Tibial nerve (tissue), 4 donors: ENCODE measurements at regions not wholly inside any gene's neighbourhood (a gene's known extent, or its start where the extent isn't known, plus 50 kb on each side); places are given as distances from the start of the nearest gene placed in this dataset.

Experiments used
- EP300 ChIP-seq, 2 donors: sonication (generic); formaldehyde crosslinking; IDR thresholded peaks; one replicate each; pipeline ENCODE4 v1.6.1; 2017; ENCODE audit warnings: antibody characterized with exemption in 2 of 2, mild to moderate bottlenecking in 1 of 2
- POLR2A ChIP-seq, 2 donors: fragments of 450-650 bp; IDR thresholded peaks; one replicate each; pipeline ENCODE4 v1.6.1; 2017; ENCODE audit warnings: antibody characterized with exemption in 2 of 2, mild to moderate bottlenecking in 2 of 2, moderate library complexity in 2 of 2
- TF ChIP-seq, protein P1 (sequence below), 5 experiments: fragments of 200-600 bp in 3 of 5; fragments of 450-650 bp in 2 of 5; sonication (generic) in 3 of 5; IDR thresholded peaks; one replicate each; pipeline ENCODE4 v1.5.1; 2016 to 2019; ENCODE audit warnings: antibody characterized with exemption in 5 of 5, mild to moderate bottlenecking in 3 of 5, moderate library complexity in 2 of 5

DNA sequence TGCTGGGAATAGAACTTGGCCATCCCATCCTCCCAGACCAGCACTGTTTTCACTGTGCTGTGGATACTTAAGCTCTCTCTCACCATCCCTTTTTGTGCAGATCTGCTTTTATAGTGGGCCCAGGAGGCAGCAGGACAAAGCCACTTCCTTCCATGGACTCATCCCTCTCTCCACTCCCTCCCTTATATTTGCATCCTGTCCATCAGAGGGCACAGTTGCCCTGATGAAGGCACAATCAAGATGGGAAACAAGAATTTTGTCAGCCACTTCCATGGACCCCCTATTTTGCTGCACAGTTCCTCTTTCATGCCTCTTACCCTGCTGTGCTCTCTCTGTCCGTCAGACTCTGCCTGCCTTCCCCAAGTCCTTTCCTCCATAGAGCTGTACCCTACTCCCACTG is 338.7 kb downstream of the HRH4 start:
- no peak for TF ChIP-seq POLR2A (IDR thresholded peaks at IDR 0.05)
- TF ChIP-seq, protein P1, sequence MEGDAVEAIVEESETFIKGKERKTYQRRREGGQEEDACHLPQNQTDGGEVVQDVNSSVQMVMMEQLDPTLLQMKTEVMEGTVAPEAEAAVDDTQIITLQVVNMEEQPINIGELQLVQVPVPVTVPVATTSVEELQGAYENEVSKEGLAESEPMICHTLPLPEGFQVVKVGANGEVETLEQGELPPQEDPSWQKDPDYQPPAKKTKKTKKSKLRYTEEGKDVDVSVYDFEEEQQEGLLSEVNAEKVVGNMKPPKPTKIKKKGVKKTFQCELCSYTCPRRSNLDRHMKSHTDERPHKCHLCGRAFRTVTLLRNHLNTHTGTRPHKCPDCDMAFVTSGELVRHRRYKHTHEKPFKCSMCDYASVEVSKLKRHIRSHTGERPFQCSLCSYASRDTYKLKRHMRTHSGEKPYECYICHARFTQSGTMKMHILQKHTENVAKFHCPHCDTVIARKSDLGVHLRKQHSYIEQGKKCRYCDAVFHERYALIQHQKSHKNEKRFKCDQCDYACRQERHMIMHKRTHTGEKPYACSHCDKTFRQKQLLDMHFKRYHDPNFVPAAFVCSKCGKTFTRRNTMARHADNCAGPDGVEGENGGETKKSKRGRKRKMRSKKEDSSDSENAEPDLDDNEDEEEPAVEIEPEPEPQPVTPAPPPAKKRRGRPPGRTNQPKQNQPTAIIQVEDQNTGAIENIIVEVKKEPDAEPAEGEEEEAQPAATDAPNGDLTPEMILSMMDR (IDR thresholded peaks at IDR 0.05) = no peak
- no peak for TF ChIP-seq EP300 (IDR thresholded peaks at IDR 0.05)
